ENCODE measurements at regions not wholly inside any gene's neighbourhood (a gene's known extent, or its start where the extent isn't known, plus 50 kb on each side); places are given as distances from the start of the nearest gene placed in this dataset.

GRCh38 chr3:184448321-184449160 is 68.7 kb downstream of the CHRD start:
- no peak for TF ChIP-seq CTCF (IDR thresholded peaks at IDR 0.05)
- no peak for TF ChIP-seq POLR2A (IDR thresholded peaks at IDR 0.05)

Measured in Peyer's patch (tissue), 4 donors.